ENCODE measurements at regions not wholly inside any gene's neighbourhood (a gene's known extent, or its start where the extent isn't known, plus 50 kb on each side); places are given as distances from the start of the nearest gene placed in this dataset.

DNA sequence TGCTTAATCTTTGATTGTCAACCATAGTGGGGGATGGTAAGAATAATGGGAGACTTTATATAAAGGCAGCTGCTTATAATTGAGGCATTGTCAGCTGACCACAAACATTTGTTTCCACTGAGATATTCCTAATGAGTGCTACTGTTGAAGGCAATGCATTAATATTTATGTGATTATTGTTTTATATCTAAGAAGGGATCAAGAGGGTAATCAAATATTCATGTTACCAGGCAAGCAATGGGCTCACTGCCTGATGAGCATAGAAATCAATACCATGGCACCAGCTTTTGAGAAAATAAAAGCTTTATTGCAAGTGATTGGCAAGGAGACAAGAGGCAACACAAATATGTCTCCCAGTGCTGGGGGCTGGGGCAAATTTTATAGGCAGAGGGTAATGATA, 706.7 kb upstream of the ADAMTS5 start:
- DNase-seq, result no peak
- in situ Hi-C loops (cut with HindIII; ENCODE audit: low pct_ligation_motif_present, low pct_unique_long_range_greater_than_20kb, low sequenced_read_pairs), result no loop called here

- no peak for DNase-seq
- in situ Hi-C loops (cut with HindIII; ENCODE audit: low pct_ligation_motif_present, low pct_unique_long_range_greater_than_20kb, low sequenced_read_pairs), result no loop called here
These were observed 704.3 kb upstream of the ADAMTS5 start for GRCh38 chr21:27671207-27671606.

GRCh38 chr21:27653481-27653880, 686.6 kb upstream of the ADAMTS5 start:
- in situ Hi-C loops (cut with HindIII; ENCODE audit: low pct_ligation_motif_present, low pct_unique_long_range_greater_than_20kb, low sequenced_read_pairs), result no loop called here
- DNase-seq, result no peak

DNA sequence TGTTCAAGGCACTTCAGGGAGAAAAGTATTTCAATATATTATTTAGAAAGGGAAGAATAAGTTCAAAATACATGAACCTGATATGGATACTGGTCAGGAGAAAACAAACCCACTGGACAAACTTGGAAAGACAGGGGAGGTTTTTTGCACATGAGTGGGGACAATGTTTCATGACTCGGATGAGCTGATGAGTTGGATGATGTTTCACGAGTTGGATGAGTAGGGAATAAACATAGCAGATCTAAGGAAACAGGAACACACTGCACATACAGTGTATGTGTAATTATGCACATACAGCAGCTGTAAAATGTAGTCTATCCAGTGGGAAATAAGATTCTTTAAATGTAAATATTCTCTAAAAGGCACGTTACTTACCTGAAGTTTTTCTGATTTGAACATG, 682.9 kb upstream of the ADAMTS5 start:
- DNase-seq, result no peak
- in situ Hi-C loops (cut with HindIII; ENCODE audit: low pct_ligation_motif_present, low pct_unique_long_range_greater_than_20kb, low sequenced_read_pairs), result no loop called here

DNA sequence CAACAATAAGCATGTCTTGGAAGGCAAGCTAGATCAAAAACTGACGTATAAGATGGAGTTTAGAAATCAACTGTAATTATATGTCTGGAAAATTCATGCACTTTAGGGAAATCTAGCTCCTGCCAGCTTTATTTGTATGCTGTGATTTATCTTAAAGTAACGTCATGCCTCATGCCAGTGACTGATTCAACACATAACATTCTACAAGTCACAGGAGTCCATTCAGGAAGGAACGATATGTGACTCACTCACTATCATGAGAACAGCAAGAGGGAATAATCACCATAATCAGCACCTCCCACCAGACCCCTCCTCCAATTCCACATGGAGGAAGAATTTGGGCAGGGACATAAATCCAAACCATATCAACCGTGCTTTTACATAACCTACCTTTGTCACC, 682.4 kb upstream of the ADAMTS5 start:
- no peak for DNase-seq
- in situ Hi-C loops (cut with HindIII; ENCODE audit: low pct_ligation_motif_present, low pct_unique_long_range_greater_than_20kb, low sequenced_read_pairs), result no loop called here

GRCh38 chr21:27648560-27648959, 681.7 kb upstream of the ADAMTS5 start:
- in situ Hi-C loops (cut with HindIII; ENCODE audit: low pct_ligation_motif_present, low pct_unique_long_range_greater_than_20kb, low sequenced_read_pairs), result no loop called here
- no peak for DNase-seq

DNA sequence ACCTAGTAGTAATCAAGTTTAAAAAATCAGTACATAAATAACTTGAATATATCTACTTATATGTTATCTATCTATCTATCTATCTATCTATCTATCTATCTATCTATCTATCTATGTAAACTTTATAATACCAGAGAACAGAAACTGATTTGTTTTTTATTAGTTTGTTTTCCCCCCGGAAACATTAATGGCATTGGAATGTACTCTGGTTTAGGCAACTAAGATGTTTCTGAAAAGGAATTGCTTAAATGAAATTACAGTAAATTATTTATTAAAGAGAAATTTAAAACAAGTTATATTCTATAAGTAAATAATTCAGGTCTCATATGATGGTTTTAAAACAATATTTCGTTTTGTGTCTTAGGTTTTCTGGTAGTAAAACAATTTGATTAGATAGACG, 681.0 kb upstream of the ADAMTS5 start:
- DNase-seq, result no peak
- in situ Hi-C loops (cut with HindIII; ENCODE audit: low pct_ligation_motif_present, low pct_unique_long_range_greater_than_20kb, low sequenced_read_pairs), result no loop called here

GRCh38 chr21:27647401-27647800, 680.5 kb upstream of the ADAMTS5 start:
- no peak for DNase-seq
- in situ Hi-C loops (cut with HindIII; ENCODE audit: low pct_ligation_motif_present, low pct_unique_long_range_greater_than_20kb, low sequenced_read_pairs), result no loop called here

GRCh38 chr21:27646691-27647090, 679.8 kb upstream of the ADAMTS5 start:
- in situ Hi-C loops (cut with HindIII; ENCODE audit: low pct_ligation_motif_present, low pct_unique_long_range_greater_than_20kb, low sequenced_read_pairs), result no loop called here
- no peak for DNase-seq

- in situ Hi-C loops (cut with HindIII; ENCODE audit: low pct_ligation_motif_present, low pct_unique_long_range_greater_than_20kb, low sequenced_read_pairs), result no loop called here
- no peak for DNase-seq
These were observed 679.2 kb upstream of the ADAMTS5 start for GRCh38 chr21:27646056-27646455.

- DNase-seq, result no peak
- in situ Hi-C loops (cut with HindIII; ENCODE audit: low pct_ligation_motif_present, low pct_unique_long_range_greater_than_20kb, low sequenced_read_pairs), result no loop called here
These were observed 678.4 kb upstream of the ADAMTS5 start for GRCh38 chr21:27645285-27645684.

GRCh38 chr21:27643326-27643725, 676.4 kb upstream of the ADAMTS5 start:
- in situ Hi-C loops (cut with HindIII; ENCODE audit: low pct_ligation_motif_present, low pct_unique_long_range_greater_than_20kb, low sequenced_read_pairs), result no loop called here
- no peak for DNase-seq

DNA sequence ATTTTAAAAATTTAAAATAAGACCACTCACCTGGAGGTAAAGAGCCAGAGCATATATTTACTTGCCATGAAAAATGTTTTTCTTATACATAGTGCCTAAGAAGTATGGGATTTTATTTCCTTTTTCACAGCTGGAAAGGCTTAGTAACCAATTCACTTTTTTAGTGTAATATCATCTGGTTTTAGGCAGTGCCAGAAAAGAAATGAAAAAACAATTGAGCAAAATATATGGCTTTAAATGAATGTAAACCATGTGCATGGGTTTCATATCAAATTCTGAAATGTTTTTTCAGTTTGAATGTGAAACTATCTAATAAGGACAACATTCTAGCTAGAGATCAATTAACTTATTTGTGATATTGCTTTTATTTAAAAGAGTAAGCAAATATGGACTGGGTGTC, 672.4 kb upstream of the ADAMTS5 start:
- no peak for DNase-seq
- in situ Hi-C loops (cut with HindIII; ENCODE audit: low pct_ligation_motif_present, low pct_unique_long_range_greater_than_20kb, low sequenced_read_pairs), result no loop called here

- in situ Hi-C loops (cut with HindIII; ENCODE audit: low pct_ligation_motif_present, low pct_unique_long_range_greater_than_20kb, low sequenced_read_pairs), result no loop called here
These were observed 669.8 kb upstream of the ADAMTS5 start for GRCh38 chr21:27636656-27637055.

GRCh38 chr21:27633631-27634030, 666.7 kb upstream of the ADAMTS5 start:
- no peak for DNase-seq
- in situ Hi-C loops (cut with HindIII; ENCODE audit: low pct_ligation_motif_present, low pct_unique_long_range_greater_than_20kb, low sequenced_read_pairs), result no loop called here

More at GRCh38 chr21:27636656-27637055, 669.8 kb upstream of the ADAMTS5 start:
- DNase-seq, result no peak

GRCh38 chr21:27631471-27631870, 664.6 kb upstream of the ADAMTS5 start:
- in situ Hi-C loops (cut with HindIII; ENCODE audit: low pct_ligation_motif_present, low pct_unique_long_range_greater_than_20kb, low sequenced_read_pairs), result no loop called here
- DNase-seq, result no peak

- in situ Hi-C loops (cut with HindIII; ENCODE audit: low pct_ligation_motif_present, low pct_unique_long_range_greater_than_20kb, low sequenced_read_pairs), result no loop called here
- DNase-seq, result no peak
These were observed 655.7 kb upstream of the ADAMTS5 start for GRCh38 chr21:27622631-27623030.

- in situ Hi-C loops (cut with HindIII; ENCODE audit: low pct_ligation_motif_present, low pct_unique_long_range_greater_than_20kb, low sequenced_read_pairs), result no loop called here
- no peak for DNase-seq
These were observed 647.3 kb upstream of the ADAMTS5 start for GRCh38 chr21:27614231-27614630.

GRCh38 chr21:27606422-27606821, 639.5 kb upstream of the ADAMTS5 start:
- DNase-seq, result no peak
- in situ Hi-C loops (cut with HindIII; ENCODE audit: low pct_ligation_motif_present, low pct_unique_long_range_greater_than_20kb, low sequenced_read_pairs), result no loop called here

DNA sequence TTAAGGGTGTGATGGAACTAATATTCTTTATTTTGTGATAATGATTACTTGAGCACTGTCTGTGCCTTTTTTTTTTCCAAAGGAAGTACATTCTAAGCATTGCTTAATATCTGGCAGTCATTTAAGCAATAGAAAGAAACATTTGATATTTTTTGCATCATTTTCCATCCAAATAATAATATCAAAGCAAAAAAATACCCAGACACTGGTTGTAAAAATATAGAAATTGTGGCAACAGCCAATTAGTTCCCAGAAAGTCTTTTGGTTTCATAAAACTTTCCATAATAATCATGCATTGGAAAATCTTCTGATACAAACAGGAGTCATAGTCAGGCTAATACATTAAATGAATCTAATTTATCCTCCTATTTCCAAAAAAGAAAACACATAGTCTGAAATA, 629.3 kb upstream of the ADAMTS5 start:
- DNase-seq, result no peak
- in situ Hi-C loops (cut with HindIII; ENCODE audit: low pct_ligation_motif_present, low pct_unique_long_range_greater_than_20kb, low sequenced_read_pairs), result no loop called here

DNA sequence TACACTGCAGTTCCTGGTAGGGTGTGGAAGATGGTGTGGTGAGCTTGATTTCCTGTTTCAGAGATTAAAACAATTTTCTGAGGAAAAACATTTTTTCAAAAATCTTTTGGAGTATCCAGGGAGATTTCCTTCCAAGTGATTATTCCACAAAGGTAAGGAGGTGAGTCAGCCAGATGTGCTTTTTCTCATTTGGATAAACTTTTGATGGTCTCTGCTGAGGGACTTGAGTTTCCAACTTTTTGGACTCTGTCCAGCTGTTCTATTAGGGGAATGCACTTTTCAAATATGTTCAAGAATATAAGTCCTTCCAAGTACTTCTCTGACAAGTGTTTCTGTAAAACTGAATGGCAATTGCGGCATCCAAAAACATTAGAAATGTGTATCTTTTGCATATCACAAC, 628.8 kb upstream of the ADAMTS5 start:
- in situ Hi-C loops (cut with HindIII; ENCODE audit: low pct_ligation_motif_present, low pct_unique_long_range_greater_than_20kb, low sequenced_read_pairs), result no loop called here

More for the DNA sequence above, 628.8 kb upstream of the ADAMTS5 start:
- no peak for DNase-seq
